ENCODE measurements at regions not wholly inside any gene's neighbourhood (a gene's known extent, or its start where the extent isn't known, plus 50 kb on each side); places are given as distances from the start of the nearest gene placed in this dataset.

GRCh38 chr5:143717400-143717799 is 94.6 kb upstream of the HMHB1 start:
- Histone ChIP-seq H3K9me3 (no peaks in the 10 kb centered on the region), H3K4me1 (no peaks in the 10 kb centered on the region), H3K27me3 (no peaks in the 10 kb centered on the region), H3K4me3 (no peak overlapping the region), H3K36me3 (no peaks in the 10 kb centered on the region), H3K27ac (no peak overlapping the region)
- intact Hi-C loops (cut with DNase I): no loop called here
- no peak for DNase-seq (ENCODE audit: low spot score in 2 of 2)
- TF ChIP-seq CTCF (IDR thresholded peaks at IDR 0.05): no peak

- no peaks in the 10 kb centered on the region for H3K9me3 ChIP-seq
- DNase-seq (ENCODE audit: low spot score in 2 of 2): no peak
- H3K27me3 ChIP-seq: no peaks in the 10 kb centered on the region
- TF ChIP-seq CTCF (IDR thresholded peaks at IDR 0.05): no peak
- no peak overlapping the region for H3K27ac ChIP-seq
- intact Hi-C loops (cut with DNase I): no loop called here
- H3K36me3 ChIP-seq: no peaks in the 10 kb centered on the region
- no peaks in the 10 kb centered on the region for H3K4me1 ChIP-seq
- H3K4me3 ChIP-seq: no peak overlapping the region
Measured at GRCh38 chr5:143716881-143717280, 95.1 kb upstream of the HMHB1 start.

- no peak for DNase-seq (ENCODE audit: low spot score in 2 of 2)
- intact Hi-C loops (cut with DNase I): no loop called here
- no peak for TF ChIP-seq CTCF (IDR thresholded peaks at IDR 0.05)
- Histone ChIP-seq H3K27ac (no peak overlapping the region), H3K4me1 (no peaks in the 10 kb centered on the region), H3K36me3 (no peaks in the 10 kb centered on the region), H3K9me3 (no peaks in the 10 kb centered on the region), H3K27me3 (no peaks in the 10 kb centered on the region), H3K4me3 (no peak overlapping the region)
Measured at GRCh38 chr5:143715616-143716015, 96.3 kb upstream of the HMHB1 start.

GRCh38 chr5:143714629-143715028 is 97.3 kb upstream of the HMHB1 start:
- Histone ChIP-seq H3K27me3 (no peaks in the 10 kb centered on the region), H3K27ac (no peak overlapping the region), H3K4me3 (no peak overlapping the region), H3K9me3 (no peaks in the 10 kb centered on the region), H3K4me1 (no peaks in the 10 kb centered on the region), H3K36me3 (no peaks in the 10 kb centered on the region)
- no peak for DNase-seq (ENCODE audit: low spot score in 2 of 2)
- intact Hi-C loops (cut with DNase I): no loop called here
- no peak for TF ChIP-seq CTCF (IDR thresholded peaks at IDR 0.05)

GRCh38 chr5:143713047-143714003 is 98.6 kb upstream of the HMHB1 start:
- no peaks in the 10 kb centered on the region for H3K27me3 ChIP-seq

More at GRCh38 chr5:143713047-143714003, 98.6 kb upstream of the HMHB1 start:
- no peaks in the 10 kb centered on the region for H3K4me1 ChIP-seq
- TF ChIP-seq CTCF (IDR thresholded peaks at IDR 0.05): no peak
- no peak for DNase-seq (ENCODE audit: low spot score in 2 of 2)
- intact Hi-C loops (cut with DNase I): no loop called here
- no peak overlapping the region for H3K4me3 ChIP-seq
- no peaks in the 10 kb centered on the region for H3K9me3 ChIP-seq
- H3K36me3 ChIP-seq: no peaks in the 10 kb centered on the region
- H3K27ac ChIP-seq: no peak overlapping the region

Data from ascending aorta (tissue), 2 donors.